ENCODE measurements at regions not wholly inside any gene's neighbourhood (a gene's known extent, or its start where the extent isn't known, plus 50 kb on each side); places are given as distances from the start of the nearest gene placed in this dataset.

DNA sequence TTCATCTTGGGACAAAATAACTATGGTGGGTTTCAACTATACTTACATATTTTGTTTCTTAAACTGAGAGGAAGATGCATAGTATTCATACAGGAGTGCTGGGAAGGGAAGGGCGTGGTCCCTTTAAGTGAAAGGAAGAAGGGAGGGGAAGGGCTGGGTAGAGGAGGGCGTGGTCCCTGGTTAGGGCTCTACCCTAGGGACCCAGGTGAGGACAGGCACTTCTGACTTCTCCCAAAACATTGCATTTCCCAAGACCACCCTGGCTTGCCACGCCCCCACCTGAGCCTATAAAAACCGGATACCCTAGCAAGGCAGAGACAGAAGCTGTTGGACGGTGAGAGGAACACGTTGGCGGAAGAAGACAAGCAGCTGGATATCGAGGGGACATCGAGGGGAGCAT is 157.6 kb upstream of the PLXNA4 start:
- no peak for DNase-seq (ENCODE audit: low read depth in 2 of 2)

GRCh38 chr7:132732321-132732865 is 156.1 kb upstream of the PLXNA4 start:
- DNase-seq (ENCODE audit: low read depth in 2 of 2), result no peak

DNA sequence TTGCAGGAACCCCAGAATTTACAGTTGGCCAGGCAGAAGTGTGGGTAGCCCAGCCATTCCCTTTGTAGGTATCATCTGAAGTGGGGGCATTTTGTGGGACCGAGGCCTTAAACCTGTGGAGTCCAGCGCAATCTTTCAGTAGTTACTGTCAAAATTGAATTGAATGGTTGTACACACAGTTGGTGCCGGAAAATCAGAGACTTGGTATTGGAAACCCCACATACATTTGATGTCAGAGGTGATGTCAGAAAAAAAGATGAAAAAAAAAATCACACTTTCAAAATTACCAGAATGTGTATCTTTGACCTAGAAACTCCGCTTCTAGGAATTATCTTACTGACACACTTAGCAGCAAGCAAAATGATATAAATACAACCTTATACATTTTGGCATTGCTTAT is 153.8 kb upstream of the PLXNA4 start:
- DNase-seq (ENCODE audit: low read depth in 2 of 2), result no peak

DNA sequence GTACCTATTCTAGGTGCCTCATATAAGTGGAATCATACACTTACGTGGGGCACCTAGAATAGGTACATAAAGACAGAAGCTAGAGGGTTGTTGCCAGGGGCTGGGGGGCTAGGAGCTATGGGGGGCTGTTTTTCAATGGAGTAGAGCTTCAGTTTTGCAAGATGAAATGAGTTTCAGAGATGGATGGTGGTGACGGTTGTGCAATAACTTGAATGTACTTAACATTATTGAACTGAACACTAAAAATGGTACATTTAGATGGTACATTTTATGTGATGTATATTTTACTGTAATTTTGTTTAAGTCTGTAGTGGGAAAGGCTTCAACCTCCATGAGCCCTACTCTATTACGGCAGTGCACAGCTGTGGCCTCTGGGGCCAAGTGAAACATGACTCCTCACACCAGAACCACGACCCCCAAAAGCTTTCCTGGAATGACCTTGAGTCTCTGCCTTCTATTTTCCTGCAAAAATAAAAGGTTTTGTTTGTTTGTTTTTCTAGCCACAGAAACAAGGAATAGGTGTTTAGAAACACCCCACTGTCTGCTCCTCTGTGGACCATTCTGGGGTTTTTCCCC is 147.3 kb upstream of the PLXNA4 start:
- no peak for DNase-seq (ENCODE audit: low read depth in 2 of 2)

GRCh38 chr7:132720835-132721234 is 144.6 kb upstream of the PLXNA4 start:
- no peak for DNase-seq (ENCODE audit: low read depth in 2 of 2)

DNA sequence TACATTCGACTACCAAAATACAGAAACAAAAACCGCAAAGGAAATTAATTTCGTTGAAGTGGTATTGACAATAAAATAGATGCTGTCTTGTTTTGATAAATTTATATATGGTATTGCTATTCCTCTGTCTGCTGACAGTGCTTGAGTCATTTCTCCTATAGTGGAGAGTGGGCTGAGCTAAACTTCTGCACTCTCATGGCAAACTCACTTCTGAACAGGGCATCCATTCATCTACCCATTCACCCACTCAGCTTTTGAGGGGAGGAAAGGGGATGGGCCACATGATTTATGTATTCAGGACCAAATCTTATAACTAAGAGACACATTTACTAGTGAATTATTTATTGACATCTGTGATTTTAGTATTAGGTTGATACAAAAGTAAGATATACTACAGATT is 137.6 kb upstream of the PLXNA4 start:
- no peak for DNase-seq (ENCODE audit: low read depth in 2 of 2)

GRCh38 chr7:132709971-132710567 is 133.8 kb upstream of the PLXNA4 start:
- DNase-seq (ENCODE audit: low read depth in 2 of 2), result no peak

DNA sequence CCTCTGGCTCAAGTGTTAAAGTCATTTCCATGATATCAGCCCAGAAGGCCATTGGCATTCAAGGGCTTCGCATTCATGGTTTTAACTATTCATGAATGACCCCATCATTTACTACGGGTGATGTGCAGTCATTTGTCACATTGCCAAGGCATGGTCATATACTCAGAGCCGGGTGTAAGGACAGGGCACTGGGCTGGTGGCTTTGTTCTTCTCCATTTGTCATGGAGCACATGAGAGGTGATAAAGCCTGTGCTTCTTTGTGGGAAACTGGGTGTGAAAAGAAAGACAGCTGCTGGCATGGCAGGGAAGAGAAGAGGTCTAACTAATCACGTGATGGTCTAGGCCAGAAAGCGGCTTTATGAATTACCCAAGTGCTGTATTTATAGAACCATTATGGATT is 132.2 kb upstream of the PLXNA4 start:
- DNase-seq (ENCODE audit: low read depth in 2 of 2), result no peak

GRCh38 chr7:132705146-132705545 is 128.9 kb upstream of the PLXNA4 start:
- DNase-seq (ENCODE audit: low read depth in 2 of 2), result no peak

DNA sequence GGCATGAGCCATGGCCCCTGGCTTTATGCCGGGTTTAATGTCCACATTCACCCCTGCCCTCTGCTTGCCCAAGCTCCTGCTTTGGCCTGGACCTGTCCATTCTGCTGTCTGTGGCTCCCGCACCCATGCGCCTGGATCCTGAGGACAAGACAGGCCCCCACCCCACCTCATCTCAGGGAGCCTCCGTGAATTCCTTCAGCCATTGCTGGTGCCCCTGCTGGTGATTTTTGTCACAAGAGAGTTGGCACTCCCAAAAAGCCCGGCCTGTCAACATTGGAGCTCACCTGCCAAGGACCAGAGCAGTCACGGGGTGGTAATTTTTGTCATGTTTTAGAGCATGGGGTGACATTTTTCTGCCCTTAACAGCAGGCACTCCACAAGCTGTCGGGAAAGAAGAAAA is 127.5 kb upstream of the PLXNA4 start:
- no peak for DNase-seq (ENCODE audit: low read depth in 2 of 2)

- no peak for DNase-seq (ENCODE audit: low read depth in 2 of 2)
Measured at GRCh38 chr7:132697003-132697402, 120.7 kb upstream of the PLXNA4 start.

GRCh38 chr7:132696332-132696731 is 120.1 kb upstream of the PLXNA4 start:
- no peak for DNase-seq (ENCODE audit: low read depth in 2 of 2)

GRCh38 chr7:132691201-132691600 is 114.9 kb upstream of the PLXNA4 start:
- DNase-seq (ENCODE audit: low read depth in 2 of 2), result no peak

- no peak for DNase-seq (ENCODE audit: low read depth in 2 of 2)
Measured at GRCh38 chr7:132690174-132690573, 113.9 kb upstream of the PLXNA4 start.

GRCh38 chr7:132687981-132688383 is 111.7 kb upstream of the PLXNA4 start:
- no peak for DNase-seq (ENCODE audit: low read depth in 2 of 2)

DNA sequence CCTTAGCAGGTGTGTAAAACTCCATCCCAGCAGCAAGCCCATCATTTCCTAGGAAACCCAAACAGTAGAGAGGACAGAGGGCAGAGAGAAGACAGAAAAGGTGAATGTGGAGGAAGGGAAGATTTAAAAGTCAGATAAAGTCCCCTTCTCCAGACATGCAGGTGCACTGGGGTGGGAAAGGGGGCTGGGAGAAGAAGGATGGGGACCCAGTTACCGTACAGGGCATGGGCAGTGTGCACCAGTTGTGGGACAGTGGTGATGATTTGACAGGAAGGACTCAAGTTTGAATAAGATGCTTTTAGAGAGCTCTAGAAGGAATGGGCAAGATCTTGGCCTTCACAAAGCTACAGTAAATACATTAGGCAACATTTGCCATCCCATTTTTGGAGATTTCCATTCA is 110.7 kb upstream of the PLXNA4 start:
- DNase-seq (ENCODE audit: low read depth in 2 of 2), result no peak

DNA sequence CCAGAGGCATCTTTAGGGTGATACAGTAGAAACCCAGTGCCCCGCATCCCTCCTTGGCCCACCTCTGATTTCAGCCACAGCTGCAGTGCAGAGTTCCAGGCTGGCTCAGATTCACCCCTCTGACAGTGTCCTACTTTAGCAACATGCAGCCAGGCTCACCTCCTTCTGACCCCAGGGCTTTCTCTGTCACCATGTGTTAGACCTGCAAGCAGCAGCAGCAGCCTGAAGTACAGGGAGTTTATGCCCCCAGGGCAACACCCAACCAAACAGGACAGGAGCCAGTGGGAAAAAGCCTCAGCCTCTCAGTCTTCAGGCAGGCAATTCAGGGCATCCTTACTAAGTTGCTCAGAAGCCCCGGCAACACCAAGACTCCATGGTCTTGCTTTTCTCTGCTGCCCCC is 109.0 kb upstream of the PLXNA4 start:
- DNase-seq (ENCODE audit: low read depth in 2 of 2), result no peak

GRCh38 chr7:132683896-132684690 is 107.8 kb upstream of the PLXNA4 start:
- DNase-seq (ENCODE audit: low read depth in 2 of 2), result no peak

DNA sequence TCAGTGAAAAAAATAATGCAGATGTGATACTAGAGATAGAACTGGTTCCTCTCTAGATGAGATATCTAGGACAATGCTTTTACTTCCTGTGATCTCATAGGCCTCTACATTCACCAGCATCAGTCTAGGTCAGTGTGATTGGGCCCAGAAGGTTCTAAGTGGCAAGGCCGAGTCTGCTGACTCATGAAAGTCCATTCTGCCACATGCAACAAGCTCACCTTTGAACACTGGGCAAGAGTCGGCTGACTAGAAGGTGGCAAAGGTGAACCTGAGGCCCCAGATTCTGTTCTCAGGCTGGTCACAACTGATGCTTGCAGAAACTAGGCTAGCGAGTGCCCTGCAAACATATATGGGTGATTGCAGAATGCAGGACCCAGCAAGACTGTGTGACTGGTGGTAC is 105.7 kb upstream of the PLXNA4 start:
- no peak for DNase-seq (ENCODE audit: low read depth in 2 of 2)

GRCh38 chr7:132680590-132680989 is 104.3 kb upstream of the PLXNA4 start:
- DNase-seq (ENCODE audit: low read depth in 2 of 2), result no peak

DNA sequence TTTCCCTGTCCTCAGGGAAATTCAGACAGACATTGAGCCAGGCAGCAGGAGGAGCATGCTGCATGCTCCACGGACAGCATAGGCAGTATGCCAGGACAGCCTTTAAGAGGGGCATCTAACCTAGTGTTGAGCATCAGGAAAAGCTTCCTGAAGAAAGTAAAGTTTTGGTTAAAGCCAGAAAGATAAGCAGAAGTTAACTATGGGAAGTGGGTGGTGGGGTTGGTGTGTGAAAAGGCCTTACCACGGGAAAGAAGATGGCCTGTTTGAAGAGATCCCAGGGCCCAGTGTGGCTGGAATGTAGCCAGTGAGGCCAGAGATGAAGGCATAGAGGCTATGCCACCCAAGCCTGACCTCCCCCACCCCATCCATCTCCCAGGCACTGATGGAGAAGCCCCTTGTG is 102.4 kb upstream of the PLXNA4 start:
- no peak for DNase-seq (ENCODE audit: low read depth in 2 of 2)

- DNase-seq (ENCODE audit: low read depth in 2 of 2), result no peak
Measured at GRCh38 chr7:132677918-132678317, 101.6 kb upstream of the PLXNA4 start.
